D341Med (cell line): ENCODE measurements at regions not wholly inside any gene's neighbourhood (a gene's known extent, or its start where the extent isn't known, plus 50 kb on each side); places are given as distances from the start of the nearest gene placed in this dataset.

Experiments used
- DNase-seq: peaks from one replicate; pipeline ENCODE4 v3.0.0; 2012; ENCODE audit warnings: low spot score

DNA sequence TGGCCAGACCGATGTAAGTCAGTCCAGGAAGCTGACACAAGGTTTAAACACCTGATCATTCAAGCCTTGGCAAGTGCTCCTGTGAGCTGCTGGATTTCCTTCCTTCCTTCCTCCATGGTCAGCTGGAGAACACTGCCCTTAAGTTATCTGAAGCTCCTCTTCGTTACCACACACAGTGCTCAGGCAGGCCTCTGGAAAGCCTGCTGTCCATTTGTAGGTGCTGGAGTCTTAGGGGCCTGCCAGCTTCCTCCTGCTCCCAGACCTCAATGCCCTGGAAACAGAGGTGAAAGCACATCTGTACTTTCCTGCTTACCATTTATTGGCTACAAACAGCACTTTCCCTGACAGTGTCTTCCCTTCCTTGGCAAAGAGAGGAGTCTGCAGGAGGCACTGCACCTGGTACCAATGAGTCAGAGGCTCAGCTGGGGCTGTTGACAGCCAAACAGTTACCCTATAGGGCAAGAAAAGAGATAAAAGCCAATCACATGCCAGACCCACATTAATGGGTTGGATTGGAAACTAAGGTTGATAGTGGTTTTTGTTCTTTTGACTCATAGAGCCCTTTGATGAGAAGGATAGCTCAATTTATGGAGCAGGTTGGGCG, 72.6 kb upstream of the PUM3 start:
- DNase-seq, result no peak

DNA sequence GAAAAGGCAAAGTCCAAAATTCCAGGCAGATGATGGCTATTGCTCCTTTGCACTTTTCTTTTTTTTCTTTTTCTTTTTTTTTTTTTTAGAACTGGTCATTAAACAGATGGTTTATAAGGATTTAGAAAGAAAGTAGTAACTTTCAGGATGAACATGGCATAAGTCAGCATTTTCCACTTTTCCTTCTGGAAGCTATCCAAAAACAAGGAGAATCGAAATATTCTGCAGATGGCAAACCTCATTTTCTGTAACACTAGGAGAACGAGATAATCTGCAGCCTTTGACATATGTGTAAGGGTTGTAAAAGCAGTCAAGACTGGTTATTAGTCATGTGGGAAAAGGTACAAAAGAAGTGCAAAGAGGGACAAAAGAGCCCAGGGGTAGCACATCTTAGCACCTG, 69.1 kb upstream of the PUM3 start:
- no peak for DNase-seq

DNA sequence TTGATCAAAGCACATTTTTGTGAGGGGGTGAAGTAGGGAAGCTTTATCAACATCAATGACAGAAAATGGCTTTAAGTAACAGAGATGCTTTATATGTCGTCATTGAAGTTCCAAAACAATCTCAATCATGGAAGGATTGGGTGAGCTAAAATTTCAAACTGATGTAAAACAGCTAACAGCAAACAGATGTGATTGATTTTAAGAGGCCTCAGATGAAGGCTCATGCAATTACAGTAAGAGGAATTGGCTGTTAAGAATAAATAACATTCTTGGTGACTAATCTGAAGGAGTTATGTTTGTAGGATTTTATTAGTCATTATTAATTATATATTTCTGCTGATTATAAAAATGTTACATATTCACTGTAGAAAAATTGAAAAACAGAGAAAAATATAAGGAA, 63.5 kb upstream of the PUM3 start:
- DNase-seq, result no peak

DNA sequence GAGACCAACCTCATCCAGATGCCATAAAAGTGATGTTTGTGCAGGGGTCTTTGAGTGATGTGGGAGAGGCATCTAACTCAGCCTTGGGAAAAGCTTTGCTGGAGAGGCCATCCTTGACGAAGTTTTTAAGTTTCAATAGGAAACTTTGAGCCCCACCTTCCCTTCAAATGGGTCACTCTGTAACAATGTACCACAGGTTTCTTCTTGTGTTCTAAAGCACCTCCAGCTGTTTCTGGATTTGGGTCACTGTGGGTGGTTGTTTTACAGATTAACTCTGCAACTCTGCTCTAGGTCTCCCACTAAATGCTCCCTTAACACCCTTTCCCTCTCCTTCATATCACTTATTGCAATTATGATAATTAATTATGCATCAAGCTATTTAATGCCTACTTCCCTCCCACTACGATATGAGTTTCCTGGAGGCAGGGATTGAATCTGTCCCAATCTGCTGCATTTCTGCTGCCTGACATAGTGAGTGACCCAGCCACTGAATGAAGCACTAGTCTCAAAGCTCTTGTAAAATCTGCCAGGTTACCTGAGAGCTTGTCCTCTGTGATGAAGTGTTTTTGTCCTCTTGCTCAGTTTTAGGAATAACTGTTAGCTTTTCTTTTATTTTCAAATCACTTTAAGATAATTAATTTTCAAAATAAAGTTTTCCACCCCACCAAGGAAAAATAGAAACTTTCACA, 60.5 kb upstream of the PUM3 start:
- no peak for DNase-seq
